WTC11 (cell line): ENCODE measurements at regions not wholly inside any gene's neighbourhood (a gene's known extent, or its start where the extent isn't known, plus 50 kb on each side); places are given as distances from the start of the nearest gene placed in this dataset.

Experiments used
- ATAC-seq: fragments of 200-7000 bp; cut with Tn5 transposase; 2 replicates; pipeline ENCODE4 v1.10.0; 2021; ENCODE audit warnings: mild to moderate bottlenecking, moderate library complexity
- CTCF ChIA-PET: fragments of 300-600 bp; sonication (Branson Sonifier 250); formaldehyde crosslinking; loops from one replicate; lab custom pipeline; 2021; ENCODE audit warnings: antibody characterized with exemption; lab: Charles Lee
- POLR2A ChIA-PET: fragments of 350-600 bp; sonication (Branson Sonifier 250); formaldehyde crosslinking; loops from one replicate; lab custom pipeline; 2021; ENCODE audit warnings: antibody characterized with exemption; lab: Charles Lee
- DNase-seq: peaks from one replicate; pipeline ENCODE4 v3.0.0; 2021; ENCODE audit warnings: low spot score
- H3K27ac Mint-ChIP-seq: 2 replicates; pipeline ENCODE4 v1.8.0; 2021; ENCODE audit warnings: mixed read lengths
- H3K27me3 Mint-ChIP-seq: 2 replicates; pipeline ENCODE4 v1.8.0; 2021; ENCODE audit warnings: low read depth, mild to moderate bottlenecking, moderate library complexity, mixed read lengths
- H3K36me3 Mint-ChIP-seq: 2 replicates; pipeline ENCODE4 v1.8.0; 2021; ENCODE audit warnings: mixed read lengths
- H3K4me1 Mint-ChIP-seq: 2 replicates; pipeline ENCODE4 v1.8.0; 2022; ENCODE audit warnings: mixed read lengths
- H3K4me3 Mint-ChIP-seq: 2 replicates; pipeline ENCODE4 v1.8.0; 2021; ENCODE audit warnings: mild to moderate bottlenecking, moderate library complexity, mixed read lengths
- H3K9me3 Mint-ChIP-seq: 2 replicates; pipeline ENCODE4 v1.8.0; 2021; ENCODE audit warnings: mixed read lengths
- ELF4 ChIP-seq: sonication (generic); formaldehyde crosslinking; IDR thresholded peaks from 2 replicates; pipeline ENCODE4 v1.8.1; 2022; ENCODE audit warnings: low read depth, mild to moderate bottlenecking, moderate library complexity, missing genetic modification reagents
- EMX1 ChIP-seq: fragments of 250-450 bp; sonication (Bioruptor Pico); IDR thresholded peaks from 2 replicates; pipeline ENCODE4 v1.8.0; 2021; ENCODE audit warnings: mild to moderate bottlenecking
- JUN ChIP-seq: sonication (generic); formaldehyde crosslinking; IDR thresholded peaks from 2 replicates; pipeline ENCODE4 v1.8.0; 2023; ENCODE audit warnings: mild to moderate bottlenecking, missing genetic modification reagents
- NR3C1 ChIP-seq: sonication (generic); formaldehyde crosslinking; conservative IDR thresholded peaks from 2 replicates; pipeline ENCODE4 v1.8.1; 2023; ENCODE audit warnings: low read depth, mild to moderate bottlenecking, missing genetic modification reagents
- ZBTB21 ChIP-seq: sonication (generic); formaldehyde crosslinking; IDR thresholded peaks from 2 replicates; pipeline ENCODE4 v1.8.1; 2023; ENCODE audit warnings: mild to moderate bottlenecking, missing genetic modification reagents, borderline replicate concordance
- ZNF671 ChIP-seq: fragments of 250-450 bp; sonication (Bioruptor Pico); IDR thresholded peaks from 2 replicates; pipeline ENCODE4 v1.8.0; 2021; ENCODE audit warnings: mild to moderate bottlenecking
- TF ChIP-seq, protein P1 (sequence below): sonication (generic); formaldehyde crosslinking; IDR thresholded peaks from 2 replicates; pipeline ENCODE4 v1.8.0; 2023; ENCODE audit warnings: mild to moderate bottlenecking, missing genetic modification reagents
- TF ChIP-seq, protein P2 (sequence below): sonication (generic); formaldehyde crosslinking; IDR thresholded peaks from 2 replicates; pipeline ENCODE4 v1.8.0; 2022; ENCODE audit warnings: mild to moderate bottlenecking, missing genetic modification reagents
- TF ChIP-seq, protein P3 (sequence below): sonication (generic); formaldehyde crosslinking; IDR thresholded peaks from 2 replicates; pipeline ENCODE4 v1.8.1; 2023; ENCODE audit warnings: mild to moderate bottlenecking, missing genetic modification reagents, borderline replicate concordance
- TF ChIP-seq, protein P4 (sequence below): sonication (generic); formaldehyde crosslinking; IDR thresholded peaks from 2 replicates; pipeline ENCODE4 v1.8.0; 2022; ENCODE audit warnings: mild to moderate bottlenecking, missing genetic modification reagents
- TF ChIP-seq, protein P5 (sequence below): fragments of 250-450 bp; sonication (Bioruptor Pico); IDR thresholded peaks from 2 replicates; pipeline ENCODE4 v1.9.0; 2021; ENCODE audit warnings: mild to moderate bottlenecking, borderline replicate concordance
- TF ChIP-seq, protein P6 (sequence below): sonication (generic); formaldehyde crosslinking; IDR thresholded peaks from 2 replicates; pipeline ENCODE4 v1.8.0; 2023; ENCODE audit warnings: missing genetic modification reagents, mild to moderate bottlenecking, borderline replicate concordance
- TF ChIP-seq, protein P7 (sequence below): fragments of 250-450 bp; sonication (Bioruptor Pico); conservative IDR thresholded peaks from 2 replicates; pipeline ENCODE4 v1.9.0; 2021; ENCODE audit warnings: mild to moderate bottlenecking

DNA sequence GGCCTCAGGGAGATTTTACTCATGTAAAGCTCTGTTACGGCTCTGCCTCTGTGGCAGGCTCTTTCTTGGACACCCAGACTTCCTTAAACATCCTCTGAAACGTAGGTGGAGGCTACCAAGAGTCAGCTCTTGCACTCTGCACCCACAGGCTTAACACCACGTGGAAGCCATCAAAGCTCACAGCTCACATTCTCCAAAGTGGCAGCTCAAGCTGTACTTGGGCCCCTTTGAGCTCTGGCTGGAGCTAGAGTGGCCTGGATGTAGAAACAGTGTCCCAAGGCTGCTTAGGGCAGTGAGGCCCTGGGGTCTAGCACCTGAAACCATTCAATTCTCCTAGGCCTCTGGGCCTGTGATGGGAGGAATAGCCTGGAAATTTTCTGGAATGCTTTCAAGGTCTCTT lies 155.3 kb upstream of the CDKN3 start:
- H3K36me3 Mint-ChIP-seq = peaks cover 27% of the 10 kb centered on the region
- peaks cover 3% of the 10 kb centered on the region; the same call in 1 of the 2 replicates for H3K4me1 Mint-ChIP-seq
- H3K4me3 Mint-ChIP-seq = no peak overlapping the region
- POLR2A ChIA-PET = no interaction called here
- CTCF ChIA-PET = no interaction called here
- H3K27ac Mint-ChIP-seq = no peak overlapping the region
- ATAC-seq (no peak), DNase-seq (no peak)
- H3K27me3 Mint-ChIP-seq = no peaks in the 10 kb centered on the region
- H3K9me3 Mint-ChIP-seq = peaks cover 28% of the 10 kb centered on the region
- TF ChIP-seq ZNF671 (CRISPR knock-in tag) = no peak
- TF ChIP-seq, protein P1, sequence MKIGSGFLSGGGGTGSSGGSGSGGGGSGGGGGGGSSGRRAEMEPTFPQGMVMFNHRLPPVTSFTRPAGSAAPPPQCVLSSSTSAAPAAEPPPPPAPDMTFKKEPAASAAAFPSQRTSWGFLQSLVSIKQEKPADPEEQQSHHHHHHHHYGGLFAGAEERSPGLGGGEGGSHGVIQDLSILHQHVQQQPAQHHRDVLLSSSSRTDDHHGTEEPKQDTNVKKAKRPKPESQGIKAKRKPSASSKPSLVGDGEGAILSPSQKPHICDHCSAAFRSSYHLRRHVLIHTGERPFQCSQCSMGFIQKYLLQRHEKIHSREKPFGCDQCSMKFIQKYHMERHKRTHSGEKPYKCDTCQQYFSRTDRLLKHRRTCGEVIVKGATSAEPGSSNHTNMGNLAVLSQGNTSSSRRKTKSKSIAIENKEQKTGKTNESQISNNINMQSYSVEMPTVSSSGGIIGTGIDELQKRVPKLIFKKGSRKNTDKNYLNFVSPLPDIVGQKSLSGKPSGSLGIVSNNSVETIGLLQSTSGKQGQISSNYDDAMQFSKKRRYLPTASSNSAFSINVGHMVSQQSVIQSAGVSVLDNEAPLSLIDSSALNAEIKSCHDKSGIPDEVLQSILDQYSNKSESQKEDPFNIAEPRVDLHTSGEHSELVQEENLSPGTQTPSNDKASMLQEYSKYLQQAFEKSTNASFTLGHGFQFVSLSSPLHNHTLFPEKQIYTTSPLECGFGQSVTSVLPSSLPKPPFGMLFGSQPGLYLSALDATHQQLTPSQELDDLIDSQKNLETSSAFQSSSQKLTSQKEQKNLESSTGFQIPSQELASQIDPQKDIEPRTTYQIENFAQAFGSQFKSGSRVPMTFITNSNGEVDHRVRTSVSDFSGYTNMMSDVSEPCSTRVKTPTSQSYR = no peak
- no peak for TF ChIP-seq NR3C1
- TF ChIP-seq, protein P2, sequence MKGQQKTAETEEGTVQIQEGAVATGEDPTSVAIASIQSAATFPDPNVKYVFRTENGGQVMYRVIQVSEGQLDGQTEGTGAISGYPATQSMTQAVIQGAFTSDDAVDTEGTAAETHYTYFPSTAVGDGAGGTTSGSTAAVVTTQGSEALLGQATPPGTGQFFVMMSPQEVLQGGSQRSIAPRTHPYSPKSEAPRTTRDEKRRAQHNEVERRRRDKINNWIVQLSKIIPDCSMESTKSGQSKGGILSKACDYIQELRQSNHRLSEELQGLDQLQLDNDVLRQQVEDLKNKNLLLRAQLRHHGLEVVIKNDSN (CRISPR knock-in tag) = no peak
- TF ChIP-seq EMX1 (CRISPR knock-in tag) = no peak
- TF ChIP-seq, protein P3, sequence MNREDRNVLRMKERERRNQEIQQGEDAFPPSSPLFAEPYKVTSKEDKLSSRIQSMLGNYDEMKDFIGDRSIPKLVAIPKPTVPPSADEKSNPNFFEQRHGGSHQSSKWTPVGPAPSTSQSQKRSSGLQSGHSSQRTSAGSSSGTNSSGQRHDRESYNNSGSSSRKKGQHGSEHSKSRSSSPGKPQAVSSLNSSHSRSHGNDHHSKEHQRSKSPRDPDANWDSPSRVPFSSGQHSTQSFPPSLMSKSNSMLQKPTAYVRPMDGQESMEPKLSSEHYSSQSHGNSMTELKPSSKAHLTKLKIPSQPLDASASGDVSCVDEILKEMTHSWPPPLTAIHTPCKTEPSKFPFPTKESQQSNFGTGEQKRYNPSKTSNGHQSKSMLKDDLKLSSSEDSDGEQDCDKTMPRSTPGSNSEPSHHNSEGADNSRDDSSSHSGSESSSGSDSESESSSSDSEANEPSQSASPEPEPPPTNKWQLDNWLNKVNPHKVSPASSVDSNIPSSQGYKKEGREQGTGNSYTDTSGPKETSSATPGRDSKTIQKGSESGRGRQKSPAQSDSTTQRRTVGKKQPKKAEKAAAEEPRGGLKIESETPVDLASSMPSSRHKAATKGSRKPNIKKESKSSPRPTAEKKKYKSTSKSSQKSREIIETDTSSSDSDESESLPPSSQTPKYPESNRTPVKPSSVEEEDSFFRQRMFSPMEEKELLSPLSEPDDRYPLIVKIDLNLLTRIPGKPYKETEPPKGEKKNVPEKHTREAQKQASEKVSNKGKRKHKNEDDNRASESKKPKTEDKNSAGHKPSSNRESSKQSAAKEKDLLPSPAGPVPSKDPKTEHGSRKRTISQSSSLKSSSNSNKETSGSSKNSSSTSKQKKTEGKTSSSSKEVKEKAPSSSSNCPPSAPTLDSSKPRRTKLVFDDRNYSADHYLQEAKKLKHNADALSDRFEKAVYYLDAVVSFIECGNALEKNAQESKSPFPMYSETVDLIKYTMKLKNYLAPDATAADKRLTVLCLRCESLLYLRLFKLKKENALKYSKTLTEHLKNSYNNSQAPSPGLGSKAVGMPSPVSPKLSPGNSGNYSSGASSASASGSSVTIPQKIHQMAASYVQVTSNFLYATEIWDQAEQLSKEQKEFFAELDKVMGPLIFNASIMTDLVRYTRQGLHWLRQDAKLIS = no peak
- no peak for TF ChIP-seq ZBTB21 (CRISPR knock-in tag)
- TF ChIP-seq, protein P4, sequence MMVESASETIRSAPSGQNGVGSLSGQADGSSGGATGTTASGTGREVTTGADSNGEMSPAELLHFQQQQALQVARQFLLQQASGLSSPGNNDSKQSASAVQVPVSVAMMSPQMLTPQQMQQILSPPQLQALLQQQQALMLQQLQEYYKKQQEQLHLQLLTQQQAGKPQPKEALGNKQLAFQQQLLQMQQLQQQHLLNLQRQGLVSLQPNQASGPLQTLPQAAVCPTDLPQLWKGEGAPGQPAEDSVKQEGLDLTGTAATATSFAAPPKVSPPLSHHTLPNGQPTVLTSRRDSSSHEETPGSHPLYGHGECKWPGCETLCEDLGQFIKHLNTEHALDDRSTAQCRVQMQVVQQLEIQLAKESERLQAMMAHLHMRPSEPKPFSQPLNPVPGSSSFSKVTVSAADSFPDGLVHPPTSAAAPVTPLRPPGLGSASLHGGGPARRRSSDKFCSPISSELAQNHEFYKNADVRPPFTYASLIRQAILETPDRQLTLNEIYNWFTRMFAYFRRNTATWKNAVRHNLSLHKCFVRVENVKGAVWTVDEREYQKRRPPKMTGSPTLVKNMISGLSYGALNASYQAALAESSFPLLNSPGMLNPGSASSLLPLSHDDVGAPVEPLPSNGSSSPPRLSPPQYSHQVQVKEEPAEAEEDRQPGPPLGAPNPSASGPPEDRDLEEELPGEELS = no peak
- TF ChIP-seq ELF4 (CRISPR knock-in tag) = no peak
- TF ChIP-seq, protein P5, sequence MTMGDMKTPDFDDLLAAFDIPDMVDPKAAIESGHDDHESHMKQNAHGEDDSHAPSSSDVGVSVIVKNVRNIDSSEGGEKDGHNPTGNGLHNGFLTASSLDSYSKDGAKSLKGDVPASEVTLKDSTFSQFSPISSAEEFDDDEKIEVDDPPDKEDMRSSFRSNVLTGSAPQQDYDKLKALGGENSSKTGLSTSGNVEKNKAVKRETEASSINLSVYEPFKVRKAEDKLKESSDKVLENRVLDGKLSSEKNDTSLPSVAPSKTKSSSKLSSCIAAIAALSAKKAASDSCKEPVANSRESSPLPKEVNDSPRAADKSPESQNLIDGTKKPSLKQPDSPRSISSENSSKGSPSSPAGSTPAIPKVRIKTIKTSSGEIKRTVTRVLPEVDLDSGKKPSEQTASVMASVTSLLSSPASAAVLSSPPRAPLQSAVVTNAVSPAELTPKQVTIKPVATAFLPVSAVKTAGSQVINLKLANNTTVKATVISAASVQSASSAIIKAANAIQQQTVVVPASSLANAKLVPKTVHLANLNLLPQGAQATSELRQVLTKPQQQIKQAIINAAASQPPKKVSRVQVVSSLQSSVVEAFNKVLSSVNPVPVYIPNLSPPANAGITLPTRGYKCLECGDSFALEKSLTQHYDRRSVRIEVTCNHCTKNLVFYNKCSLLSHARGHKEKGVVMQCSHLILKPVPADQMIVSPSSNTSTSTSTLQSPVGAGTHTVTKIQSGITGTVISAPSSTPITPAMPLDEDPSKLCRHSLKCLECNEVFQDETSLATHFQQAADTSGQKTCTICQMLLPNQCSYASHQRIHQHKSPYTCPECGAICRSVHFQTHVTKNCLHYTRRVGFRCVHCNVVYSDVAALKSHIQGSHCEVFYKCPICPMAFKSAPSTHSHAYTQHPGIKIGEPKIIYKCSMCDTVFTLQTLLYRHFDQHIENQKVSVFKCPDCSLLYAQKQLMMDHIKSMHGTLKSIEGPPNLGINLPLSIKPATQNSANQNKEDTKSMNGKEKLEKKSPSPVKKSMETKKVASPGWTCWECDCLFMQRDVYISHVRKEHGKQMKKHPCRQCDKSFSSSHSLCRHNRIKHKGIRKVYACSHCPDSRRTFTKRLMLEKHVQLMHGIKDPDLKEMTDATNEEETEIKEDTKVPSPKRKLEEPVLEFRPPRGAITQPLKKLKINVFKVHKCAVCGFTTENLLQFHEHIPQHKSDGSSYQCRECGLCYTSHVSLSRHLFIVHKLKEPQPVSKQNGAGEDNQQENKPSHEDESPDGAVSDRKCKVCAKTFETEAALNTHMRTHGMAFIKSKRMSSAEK (CRISPR knock-in tag) = no peak
- TF ChIP-seq, protein P6, sequence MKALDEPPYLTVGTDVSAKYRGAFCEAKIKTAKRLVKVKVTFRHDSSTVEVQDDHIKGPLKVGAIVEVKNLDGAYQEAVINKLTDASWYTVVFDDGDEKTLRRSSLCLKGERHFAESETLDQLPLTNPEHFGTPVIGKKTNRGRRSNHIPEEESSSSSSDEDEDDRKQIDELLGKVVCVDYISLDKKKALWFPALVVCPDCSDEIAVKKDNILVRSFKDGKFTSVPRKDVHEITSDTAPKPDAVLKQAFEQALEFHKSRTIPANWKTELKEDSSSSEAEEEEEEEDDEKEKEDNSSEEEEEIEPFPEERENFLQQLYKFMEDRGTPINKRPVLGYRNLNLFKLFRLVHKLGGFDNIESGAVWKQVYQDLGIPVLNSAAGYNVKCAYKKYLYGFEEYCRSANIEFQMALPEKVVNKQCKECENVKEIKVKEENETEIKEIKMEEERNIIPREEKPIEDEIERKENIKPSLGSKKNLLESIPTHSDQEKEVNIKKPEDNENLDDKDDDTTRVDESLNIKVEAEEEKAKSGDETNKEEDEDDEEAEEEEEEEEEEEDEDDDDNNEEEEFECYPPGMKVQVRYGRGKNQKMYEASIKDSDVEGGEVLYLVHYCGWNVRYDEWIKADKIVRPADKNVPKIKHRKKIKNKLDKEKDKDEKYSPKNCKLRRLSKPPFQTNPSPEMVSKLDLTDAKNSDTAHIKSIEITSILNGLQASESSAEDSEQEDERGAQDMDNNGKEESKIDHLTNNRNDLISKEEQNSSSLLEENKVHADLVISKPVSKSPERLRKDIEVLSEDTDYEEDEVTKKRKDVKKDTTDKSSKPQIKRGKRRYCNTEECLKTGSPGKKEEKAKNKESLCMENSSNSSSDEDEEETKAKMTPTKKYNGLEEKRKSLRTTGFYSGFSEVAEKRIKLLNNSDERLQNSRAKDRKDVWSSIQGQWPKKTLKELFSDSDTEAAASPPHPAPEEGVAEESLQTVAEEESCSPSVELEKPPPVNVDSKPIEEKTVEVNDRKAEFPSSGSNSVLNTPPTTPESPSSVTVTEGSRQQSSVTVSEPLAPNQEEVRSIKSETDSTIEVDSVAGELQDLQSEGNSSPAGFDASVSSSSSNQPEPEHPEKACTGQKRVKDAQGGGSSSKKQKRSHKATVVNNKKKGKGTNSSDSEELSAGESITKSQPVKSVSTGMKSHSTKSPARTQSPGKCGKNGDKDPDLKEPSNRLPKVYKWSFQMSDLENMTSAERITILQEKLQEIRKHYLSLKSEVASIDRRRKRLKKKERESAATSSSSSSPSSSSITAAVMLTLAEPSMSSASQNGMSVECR (CRISPR knock-in tag) = no peak
- TF ChIP-seq, protein P7, sequence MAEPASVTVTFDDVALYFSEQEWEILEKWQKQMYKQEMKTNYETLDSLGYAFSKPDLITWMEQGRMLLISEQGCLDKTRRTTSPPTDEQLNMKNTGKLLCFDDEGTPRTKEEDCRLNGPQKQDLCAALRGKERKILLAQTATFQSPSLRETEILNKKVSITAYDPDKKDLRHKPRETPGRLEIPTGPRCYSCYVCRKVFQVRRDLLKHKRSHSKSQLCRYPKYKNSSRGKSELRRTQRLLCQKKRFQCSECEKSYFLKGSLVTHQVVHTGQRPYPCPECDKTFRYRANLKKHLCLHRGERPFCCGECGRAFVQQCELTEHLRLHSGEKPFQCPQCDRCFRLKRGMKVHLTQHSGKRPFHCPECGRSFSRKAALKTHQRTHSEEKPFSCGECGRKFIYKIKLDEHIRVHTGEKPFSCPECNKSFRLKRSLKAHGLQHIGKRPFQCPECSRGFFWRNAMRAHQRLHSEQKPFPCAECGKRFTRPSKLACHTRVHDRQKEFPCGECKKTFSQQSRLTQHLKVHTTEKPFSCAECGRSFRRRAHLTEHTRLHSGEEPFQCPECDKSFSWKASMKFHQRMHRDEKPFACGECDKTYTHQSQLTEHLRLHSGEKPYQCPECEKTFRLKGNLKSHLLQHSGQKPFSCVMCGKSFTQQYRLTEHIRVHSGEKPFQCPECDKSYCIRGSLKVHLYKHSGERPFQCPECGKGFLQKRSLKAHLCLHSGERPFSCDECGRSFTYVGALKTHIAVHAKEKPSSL (CRISPR knock-in tag) = no peak
- no peak for TF ChIP-seq JUN (CRISPR knock-in tag)
